HFFc6 (cell line): ENCODE measurements at regions not wholly inside any gene's neighbourhood (a gene's known extent, or its start where the extent isn't known, plus 50 kb on each side); places are given as distances from the start of the nearest gene placed in this dataset.

Experiments used
- DNase-seq: peaks from one replicate; pipeline ENCODE4 v3.0.0-alpha.2; 2018
- H3K27ac Mint-ChIP-seq: 2 replicates; pipeline ENCODE4 v1.8.0; 2020; ENCODE audit warnings: mild to moderate bottlenecking, mixed read lengths
- H3K27me3 Mint-ChIP-seq: 2 replicates; pipeline ENCODE4 v1.8.0; 2021; ENCODE audit warnings: mild to moderate bottlenecking, moderate library complexity, mixed read lengths; ENCODE audit not compliant: insufficient read depth
- H3K36me3 Mint-ChIP-seq: 2 replicates; pipeline ENCODE4 v1.8.0; 2021; ENCODE audit warnings: low read depth, mixed read lengths
- H3K4me1 Mint-ChIP-seq: 2 replicates; pipeline ENCODE4 v1.8.0; 2020; ENCODE audit warnings: low read depth, mixed read lengths
- H3K4me3 Mint-ChIP-seq: 2 replicates; pipeline ENCODE4 v1.8.0; 2020; ENCODE audit warnings: mild to moderate bottlenecking, moderate library complexity, mixed read lengths
- H3K9me3 Mint-ChIP-seq: 2 replicates; pipeline ENCODE4 v1.8.0; 2020; ENCODE audit warnings: mild to moderate bottlenecking, mixed read lengths
- TF ChIP-seq, protein P1 (sequence below): fragments of 200-600 bp; sonication (generic); IDR thresholded peaks from 2 replicates; pipeline ENCODE4 v1.5.0; 2021; ENCODE audit warnings: antibody characterized with exemption, mild to moderate bottlenecking

DNA sequence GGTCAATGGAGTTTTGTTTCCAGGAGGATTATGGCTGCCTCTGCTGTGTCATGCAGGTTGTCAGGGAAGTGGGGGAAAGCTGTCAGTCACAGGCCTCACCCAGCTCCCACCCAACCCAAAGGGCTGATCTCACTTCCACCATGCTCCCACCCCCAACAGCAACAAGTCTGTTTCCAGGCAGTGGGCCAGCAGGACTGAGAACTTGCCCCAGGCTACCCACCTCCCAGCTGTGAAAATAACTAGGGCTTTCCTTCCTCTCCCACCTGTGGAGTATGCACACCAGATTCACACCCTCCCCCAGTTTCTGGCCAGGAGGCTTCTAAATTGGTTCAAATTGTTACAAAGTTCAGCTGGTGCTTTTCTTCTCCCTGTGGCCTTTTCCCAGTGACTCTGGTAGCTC lies 95.6 kb upstream of the ACVR1 start:
- H3K36me3 Mint-ChIP-seq: no peaks in the 10 kb centered on the region
- TF ChIP-seq, protein P1, sequence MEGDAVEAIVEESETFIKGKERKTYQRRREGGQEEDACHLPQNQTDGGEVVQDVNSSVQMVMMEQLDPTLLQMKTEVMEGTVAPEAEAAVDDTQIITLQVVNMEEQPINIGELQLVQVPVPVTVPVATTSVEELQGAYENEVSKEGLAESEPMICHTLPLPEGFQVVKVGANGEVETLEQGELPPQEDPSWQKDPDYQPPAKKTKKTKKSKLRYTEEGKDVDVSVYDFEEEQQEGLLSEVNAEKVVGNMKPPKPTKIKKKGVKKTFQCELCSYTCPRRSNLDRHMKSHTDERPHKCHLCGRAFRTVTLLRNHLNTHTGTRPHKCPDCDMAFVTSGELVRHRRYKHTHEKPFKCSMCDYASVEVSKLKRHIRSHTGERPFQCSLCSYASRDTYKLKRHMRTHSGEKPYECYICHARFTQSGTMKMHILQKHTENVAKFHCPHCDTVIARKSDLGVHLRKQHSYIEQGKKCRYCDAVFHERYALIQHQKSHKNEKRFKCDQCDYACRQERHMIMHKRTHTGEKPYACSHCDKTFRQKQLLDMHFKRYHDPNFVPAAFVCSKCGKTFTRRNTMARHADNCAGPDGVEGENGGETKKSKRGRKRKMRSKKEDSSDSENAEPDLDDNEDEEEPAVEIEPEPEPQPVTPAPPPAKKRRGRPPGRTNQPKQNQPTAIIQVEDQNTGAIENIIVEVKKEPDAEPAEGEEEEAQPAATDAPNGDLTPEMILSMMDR: no peak
- H3K9me3 Mint-ChIP-seq: no peaks in the 10 kb centered on the region
- no peak for DNase-seq
- H3K4me3 Mint-ChIP-seq: no peak overlapping the region
- H3K27ac Mint-ChIP-seq: no peak overlapping the region
- no peaks in the 10 kb centered on the region for H3K4me1 Mint-ChIP-seq
- H3K27me3 Mint-ChIP-seq: no peaks in the 10 kb centered on the region; the same call in 1 of the 2 replicates

DNA sequence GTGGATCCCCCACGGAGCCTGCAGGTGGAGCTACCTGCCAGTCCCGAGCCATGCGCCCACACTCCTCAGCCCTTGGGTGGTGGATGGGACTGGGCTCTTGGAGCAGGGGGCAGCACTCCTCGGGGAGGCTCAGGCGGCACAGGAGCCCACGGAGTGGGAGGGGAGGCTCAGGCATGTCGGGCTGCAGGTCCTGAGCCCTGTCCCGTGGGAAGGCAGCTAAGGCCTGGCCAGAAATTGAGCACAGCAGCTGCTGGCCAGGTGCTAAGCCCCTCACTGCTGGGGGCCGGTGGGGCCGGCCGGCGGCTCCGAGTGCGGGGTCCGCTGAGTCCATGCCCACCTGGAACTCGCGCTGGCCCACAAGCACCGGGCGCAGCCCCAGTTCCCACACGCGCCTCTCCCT lies 91.7 kb upstream of the ACVR1 start:
- TF ChIP-seq, protein P1: no peak
- Mint-ChIP-seq H3K9me3 (no peaks in the 10 kb centered on the region), H3K27ac (no peak overlapping the region), H3K36me3 (no peaks in the 10 kb centered on the region), H3K4me3 (no peak overlapping the region), H3K27me3 (no peaks in the 10 kb centered on the region; the same call in none of the 2 replicates), H3K4me1 (no peaks in the 10 kb centered on the region)
- DNase-seq: no peak

DNA sequence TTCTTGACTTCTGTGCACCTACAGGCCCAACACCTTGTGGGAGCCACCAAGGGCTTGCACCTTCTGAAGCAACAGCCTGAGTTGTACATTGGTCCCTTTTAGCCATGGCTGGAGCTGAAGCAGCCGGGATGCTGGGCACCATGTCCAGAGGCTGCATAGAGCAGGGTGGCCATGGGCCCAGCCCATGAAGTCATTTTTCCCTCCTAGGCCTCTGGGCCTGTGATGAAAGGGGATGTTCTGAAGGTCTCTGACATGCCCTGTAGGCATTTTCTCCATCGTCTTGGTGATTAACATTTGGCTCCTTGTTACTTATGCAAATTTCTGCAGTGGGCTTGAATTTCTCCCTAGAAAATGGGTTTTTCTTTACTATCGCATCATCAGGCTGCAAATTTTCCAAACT lies 83.1 kb upstream of the ACVR1 start:
- no peak for DNase-seq
- peaks cover 4% of the 10 kb centered on the region; the same call in 1 of the 2 replicates for H3K36me3 Mint-ChIP-seq
- no peak overlapping the region for H3K4me3 Mint-ChIP-seq
- no peaks in the 10 kb centered on the region for H3K4me1 Mint-ChIP-seq
- peaks cover 22% of the 10 kb centered on the region for H3K9me3 Mint-ChIP-seq
- H3K27ac Mint-ChIP-seq: no peak overlapping the region
- peaks cover 4% of the 10 kb centered on the region for H3K27me3 Mint-ChIP-seq
- TF ChIP-seq, protein P1: no peak

DNA sequence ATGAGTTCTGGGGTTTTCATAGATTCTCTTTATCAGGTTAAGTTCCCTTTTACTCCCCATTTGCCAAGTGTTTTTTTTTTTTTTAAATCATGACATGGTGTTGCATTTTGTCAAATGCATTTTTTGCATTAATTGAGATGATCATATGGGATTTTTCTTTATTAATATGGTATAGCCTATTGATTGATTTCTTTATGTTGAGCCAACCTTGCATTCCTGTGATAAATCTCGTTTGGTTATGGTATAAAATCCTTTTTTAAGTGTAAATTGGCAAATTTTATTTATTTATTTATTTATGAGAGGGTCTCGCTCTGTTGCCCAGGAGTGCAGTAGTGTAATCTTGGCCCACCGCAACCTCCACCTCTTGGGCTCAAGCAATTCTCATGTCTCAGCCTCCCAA lies 81.5 kb upstream of the ACVR1 start:
- TF ChIP-seq, protein P1: no peak
- peaks cover 2% of the 10 kb centered on the region for H3K27me3 Mint-ChIP-seq
- peaks cover 22% of the 10 kb centered on the region for H3K9me3 Mint-ChIP-seq
- DNase-seq: no peak
- no peaks in the 10 kb centered on the region for H3K4me1 Mint-ChIP-seq
- no peak overlapping the region for H3K4me3 Mint-ChIP-seq
- peaks cover 4% of the 10 kb centered on the region; the same call in 1 of the 2 replicates for H3K36me3 Mint-ChIP-seq
- H3K27ac Mint-ChIP-seq: no peak overlapping the region

DNA sequence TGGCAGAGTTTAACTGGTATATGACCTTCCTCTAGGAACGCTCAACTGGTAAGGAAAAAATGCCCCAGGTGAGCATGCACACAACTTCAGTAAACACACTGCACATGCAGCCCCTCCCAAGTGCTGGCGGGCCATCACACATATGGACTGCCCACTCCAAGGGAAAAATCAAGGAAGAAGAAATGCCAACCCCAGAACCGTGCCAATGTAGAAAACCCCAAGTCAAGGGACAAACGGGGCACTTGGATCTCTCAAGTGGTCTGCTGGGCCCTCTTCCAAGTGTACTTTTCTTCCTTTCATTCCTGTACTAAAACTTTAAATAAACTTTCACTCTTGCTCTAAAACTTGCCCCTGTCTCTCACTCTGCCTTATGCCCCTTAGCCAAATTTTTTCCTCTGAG lies 76.4 kb upstream of the ACVR1 start:
- no peak for DNase-seq
- Mint-ChIP-seq H3K4me1 (no peaks in the 10 kb centered on the region), H3K36me3 (no peaks in the 10 kb centered on the region), H3K9me3 (peaks cover 3% of the 10 kb centered on the region), H3K27me3 (no peaks in the 10 kb centered on the region; the same call in none of the 2 replicates), H3K4me3 (no peak overlapping the region; the same call in 1 of the 2 replicates), H3K27ac (no peak overlapping the region)
- TF ChIP-seq, protein P1: no peak

DNA sequence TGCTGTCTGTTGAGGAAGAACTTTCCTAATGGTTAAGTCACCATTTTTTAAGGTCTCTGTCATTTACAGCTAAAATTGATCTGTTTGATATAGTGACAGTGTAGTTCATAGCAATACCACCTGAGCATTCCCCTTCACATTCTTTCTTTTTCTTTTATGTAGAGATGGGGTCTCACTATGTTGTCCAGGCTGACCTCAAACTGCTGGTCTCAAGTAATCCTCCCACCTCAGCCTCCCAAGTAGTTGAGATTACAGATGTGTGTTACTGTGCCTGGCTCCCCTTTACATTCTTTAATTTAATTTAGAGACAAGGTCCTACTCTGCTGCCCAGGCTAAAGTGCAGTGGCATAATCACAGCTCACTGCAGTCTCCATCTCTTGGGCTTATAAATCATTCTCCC lies 72.7 kb upstream of the ACVR1 start:
- no peaks in the 10 kb centered on the region for H3K4me1 Mint-ChIP-seq
- no peaks in the 10 kb centered on the region for H3K9me3 Mint-ChIP-seq
- H3K36me3 Mint-ChIP-seq: no peaks in the 10 kb centered on the region
- H3K27me3 Mint-ChIP-seq: no peaks in the 10 kb centered on the region; the same call in none of the 2 replicates
- H3K27ac Mint-ChIP-seq: no peak overlapping the region
- no peak for DNase-seq
- no peak overlapping the region for H3K4me3 Mint-ChIP-seq
- TF ChIP-seq, protein P1: no peak
